AG04450 (cell line): ENCODE measurements at regions not wholly inside any gene's neighbourhood (a gene's known extent, or its start where the extent isn't known, plus 50 kb on each side); places are given as distances from the start of the nearest gene placed in this dataset.
A peak's percentile ranks its signal among the peaks of the same experiment; 100 is the strongest.

Source experiments
- CTCF ChIA-PET: fragments of 300-600, 350-600 bp; formaldehyde crosslinking; extraction: SDS; loops from one replicate; lab custom pipeline; 2022; ENCODE audit warnings: antibody characterized with exemption, inconsistent platforms; lab: Charles Lee
- POLR2A ChIA-PET: fragments of 350-600 bp; formaldehyde crosslinking; extraction: SDS; loops from one replicate; lab custom pipeline; 2021; ENCODE audit warnings: antibody characterized with exemption, inconsistent platforms; lab: Yijun Ruan, JAX
- DNase-seq: peaks from one replicate; pipeline ENCODE4 v3.0.0-alpha.2; 2011; ENCODE audit warnings: low read depth, low spot score
- H3K27ac ChIP-seq: one replicate; pipeline ENCODE4 v1.5.1; 2012; ENCODE audit warnings: low read depth, low read length, control low read depth
- H3K27me3 ChIP-seq: one replicate; pipeline ENCODE4 v1.6.0; 2012; ENCODE audit warnings: low read length; ENCODE audit not compliant: control insufficient read depth, insufficient read depth
- H3K4me3 ChIP-seq: 2 replicates; pipeline ENCODE4 v1.5.1; 2011; ENCODE audit warnings: mild to moderate bottlenecking, low read depth, low read length, control low read depth
- H3K9me3 ChIP-seq: 2 replicates; pipeline ENCODE4 v1.5.1; 2012; ENCODE audit warnings: low read length; ENCODE audit not compliant: control insufficient read depth, insufficient read depth
- TF ChIP-seq, protein P1 (sequence below): IDR thresholded peaks from 2 replicates; pipeline ENCODE4 v1.5.1; 2011; ENCODE audit warnings: low read depth, low read length, control low read depth, inconsistent platforms

DNA sequence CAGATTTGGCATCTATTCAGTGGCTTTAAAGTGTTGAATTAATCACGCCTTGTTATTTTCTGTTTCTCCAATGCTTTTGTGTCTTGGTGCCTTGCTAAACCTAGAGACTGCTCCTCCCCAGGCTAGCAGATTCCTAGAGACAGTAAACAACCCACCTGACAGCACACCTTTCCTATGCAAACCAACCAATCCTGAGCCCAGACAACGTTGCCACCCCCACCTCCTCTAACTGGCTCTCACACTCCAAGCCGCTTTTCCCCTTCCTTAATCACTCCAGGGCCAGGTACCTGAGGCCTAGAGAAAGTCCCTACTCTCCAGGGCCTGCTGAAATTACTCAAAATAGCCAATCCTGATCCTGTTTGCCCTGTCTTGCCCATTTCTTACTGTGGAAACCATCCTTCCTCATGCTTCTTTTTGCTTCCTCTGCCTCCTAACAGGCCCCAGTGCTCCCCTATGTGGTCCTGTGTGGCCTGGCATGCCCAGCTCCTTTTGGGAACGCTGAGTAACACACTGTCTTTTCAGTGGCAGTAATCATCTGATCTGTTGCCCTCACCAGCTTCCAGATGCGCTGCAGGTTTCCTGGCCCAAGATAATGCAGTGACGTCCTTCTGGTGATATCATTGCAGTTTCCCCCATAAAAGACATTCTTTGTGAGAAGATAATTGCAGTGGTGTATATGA is 53.4 kb downstream of the GAS1 start:
- peaks cover 2% of the 10 kb centered on the region for H3K27me3 ChIP-seq
- ChIA-PET POLR2A (no interaction called here), CTCF (no interaction called here)
- DNase-seq = no peak
- no peaks in the 10 kb centered on the region for H3K9me3 ChIP-seq
- TF ChIP-seq, protein P1, sequence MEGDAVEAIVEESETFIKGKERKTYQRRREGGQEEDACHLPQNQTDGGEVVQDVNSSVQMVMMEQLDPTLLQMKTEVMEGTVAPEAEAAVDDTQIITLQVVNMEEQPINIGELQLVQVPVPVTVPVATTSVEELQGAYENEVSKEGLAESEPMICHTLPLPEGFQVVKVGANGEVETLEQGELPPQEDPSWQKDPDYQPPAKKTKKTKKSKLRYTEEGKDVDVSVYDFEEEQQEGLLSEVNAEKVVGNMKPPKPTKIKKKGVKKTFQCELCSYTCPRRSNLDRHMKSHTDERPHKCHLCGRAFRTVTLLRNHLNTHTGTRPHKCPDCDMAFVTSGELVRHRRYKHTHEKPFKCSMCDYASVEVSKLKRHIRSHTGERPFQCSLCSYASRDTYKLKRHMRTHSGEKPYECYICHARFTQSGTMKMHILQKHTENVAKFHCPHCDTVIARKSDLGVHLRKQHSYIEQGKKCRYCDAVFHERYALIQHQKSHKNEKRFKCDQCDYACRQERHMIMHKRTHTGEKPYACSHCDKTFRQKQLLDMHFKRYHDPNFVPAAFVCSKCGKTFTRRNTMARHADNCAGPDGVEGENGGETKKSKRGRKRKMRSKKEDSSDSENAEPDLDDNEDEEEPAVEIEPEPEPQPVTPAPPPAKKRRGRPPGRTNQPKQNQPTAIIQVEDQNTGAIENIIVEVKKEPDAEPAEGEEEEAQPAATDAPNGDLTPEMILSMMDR = 0 out of 2 replicates have a peak, but pooled peaks have one; percentile 19
- H3K4me3 ChIP-seq = no peak overlapping the region
- no peak overlapping the region for H3K27ac ChIP-seq

DNA sequence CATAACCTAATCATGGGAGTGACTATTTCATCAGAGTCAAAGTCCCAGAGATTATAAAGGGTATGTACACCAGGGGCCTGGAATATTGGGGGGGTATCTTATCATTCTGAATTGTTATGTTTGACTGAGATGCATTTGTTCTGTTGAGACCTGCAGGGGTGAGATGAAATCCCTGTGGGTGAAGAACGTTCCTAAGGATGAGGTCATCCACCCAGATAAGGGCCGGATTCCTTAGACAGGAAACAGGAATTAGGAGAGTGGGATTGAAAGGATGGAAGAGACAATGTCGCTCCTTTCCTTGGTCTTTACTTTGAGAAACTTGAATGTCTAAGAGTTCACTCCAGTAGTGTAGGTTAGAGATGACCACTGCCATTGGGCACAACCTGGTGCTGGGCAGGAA is 54.7 kb downstream of the GAS1 start:
- Histone ChIP-seq H3K9me3 (no peaks in the 10 kb centered on the region), H3K27ac (no peak overlapping the region), H3K4me3 (no peak overlapping the region), H3K27me3 (no peaks in the 10 kb centered on the region)
- ChIA-PET CTCF (no interaction called here), POLR2A (no interaction called here)
- TF ChIP-seq, protein P1 = no peak
- DNase-seq = no peak

DNA sequence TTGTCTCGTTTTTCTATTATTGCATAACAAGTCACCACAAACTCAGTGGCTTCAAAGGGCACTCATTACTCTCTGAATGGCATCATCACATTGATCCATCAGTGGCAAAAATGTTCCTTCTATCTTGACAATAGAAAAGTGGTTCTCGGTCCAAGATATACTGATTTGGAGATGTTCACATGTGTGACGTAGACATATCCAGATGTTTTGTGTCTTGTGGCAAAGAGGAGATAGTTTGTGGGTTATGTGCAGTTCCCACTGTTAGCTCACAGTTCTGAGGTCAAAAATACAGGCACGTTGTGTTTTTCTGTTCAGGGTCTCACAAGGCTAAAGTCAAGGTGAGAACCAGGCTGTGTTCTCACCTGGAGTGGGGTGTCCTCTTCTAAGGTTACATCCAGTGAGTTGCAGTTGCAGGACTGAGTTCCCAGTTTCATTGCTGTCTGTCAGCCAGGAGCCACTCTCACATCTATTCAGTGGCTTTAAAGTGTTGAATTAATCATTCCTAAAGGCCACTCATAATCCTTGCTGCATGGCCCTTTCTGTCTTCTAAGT is 55.3 kb downstream of the GAS1 start:
- CTCF ChIA-PET = no interaction called here

DNA sequence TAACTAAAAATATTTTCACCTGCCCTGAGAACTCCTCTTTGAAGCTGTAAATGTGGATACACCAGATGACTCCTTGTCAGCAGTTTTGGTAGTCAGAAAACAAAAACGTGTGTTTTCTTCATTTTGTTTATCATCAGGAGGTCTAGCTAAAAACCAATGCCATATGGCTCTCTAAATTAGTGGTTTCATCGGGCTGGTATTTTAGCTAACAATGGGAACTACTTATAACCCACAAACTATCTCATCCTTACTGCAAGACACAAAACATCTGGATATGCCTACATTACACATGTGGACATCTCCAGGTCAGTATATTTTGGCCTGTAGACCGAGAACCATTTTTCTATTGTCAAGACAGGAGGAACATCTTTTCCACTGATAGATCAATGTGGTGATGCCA is 56.2 kb downstream of the GAS1 start:
- TF ChIP-seq, protein P1 = no peak
- CTCF ChIA-PET = no interaction called here
- POLR2A ChIA-PET = no interaction called here
- H3K4me3 ChIP-seq = no peak overlapping the region
- no peak for DNase-seq
- no peaks in the 10 kb centered on the region for H3K9me3 ChIP-seq
- H3K27ac ChIP-seq = no peak overlapping the region
- no peaks in the 10 kb centered on the region for H3K27me3 ChIP-seq

More for the DNA sequence above, 55.3 kb downstream of the GAS1 start:
- Histone ChIP-seq H3K9me3 (no peaks in the 10 kb centered on the region), H3K27ac (no peak overlapping the region), H3K27me3 (no peaks in the 10 kb centered on the region), H3K4me3 (no peak overlapping the region)
- POLR2A ChIA-PET = no interaction called here
- no peak for DNase-seq
- TF ChIP-seq, protein P1 = no peak

DNA sequence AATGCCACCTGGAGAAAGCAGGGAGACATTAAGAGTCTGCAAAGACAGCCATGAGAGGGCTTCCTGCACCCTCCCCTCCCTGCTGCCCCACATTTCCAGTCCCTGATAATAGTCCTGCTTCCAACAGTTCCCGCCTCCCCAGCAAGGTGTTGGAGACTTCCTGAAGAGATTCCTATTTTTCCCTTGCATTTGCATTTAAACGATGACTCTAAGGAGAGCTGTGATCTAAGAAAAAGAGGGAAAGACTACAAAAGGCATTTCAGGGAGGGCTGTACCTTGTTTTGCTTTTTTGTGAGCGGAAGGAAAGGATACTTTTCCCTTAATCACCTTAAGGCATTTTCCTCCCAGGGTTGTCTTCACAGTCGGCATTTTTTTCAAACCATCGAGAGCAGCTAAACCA is 62.1 kb downstream of the GAS1 start:
- Histone ChIP-seq H3K27me3 (peaks cover 3% of the 10 kb centered on the region), H3K4me3 (no peak overlapping the region), H3K9me3 (no peaks in the 10 kb centered on the region), H3K27ac (no peak overlapping the region)
- TF ChIP-seq, protein P1 = no peak
- no peak for DNase-seq
- ChIA-PET CTCF (no interaction called here), POLR2A (no interaction called here)
